DMS79 (cell line): ENCODE measurements at regions not wholly inside any gene's neighbourhood (a gene's known extent, or its start where the extent isn't known, plus 50 kb on each side); places are given as distances from the start of the nearest gene placed in this dataset.

Experiments
- DNase-seq: peaks from one replicate; lab custom pipeline; 2025; lab: John Stamatoyannopoulos, UW

DNA sequence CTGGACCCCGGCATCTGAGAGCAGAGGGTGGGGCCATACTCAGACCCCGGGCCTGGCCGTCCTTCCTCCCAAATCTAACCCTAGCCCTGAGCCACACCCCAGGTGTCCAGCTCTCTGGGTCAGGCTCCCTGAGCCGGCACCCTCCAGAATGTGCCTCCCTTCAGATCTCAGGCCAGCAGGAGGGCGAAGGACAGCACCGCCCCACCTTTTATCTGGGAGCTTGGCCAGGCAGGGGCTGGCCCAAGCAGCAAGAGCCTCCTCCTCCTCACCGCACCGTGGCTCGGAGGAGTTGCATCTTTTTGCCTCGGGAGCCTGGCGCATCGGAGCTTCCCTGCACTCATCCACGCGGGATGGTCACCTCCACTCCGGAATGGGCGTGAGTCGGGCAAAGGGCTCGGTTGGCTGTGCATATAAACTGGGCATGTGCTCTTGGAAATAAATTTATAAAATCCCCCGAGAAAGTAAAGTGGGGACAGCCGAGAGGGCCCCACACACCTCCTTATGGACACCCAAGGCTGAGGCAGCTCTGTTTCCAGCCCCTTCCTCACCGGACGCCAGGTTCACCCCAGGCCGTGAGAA lies 69.1 kb upstream of the CTDP1 start:
- no peak for DNase-seq

DNA sequence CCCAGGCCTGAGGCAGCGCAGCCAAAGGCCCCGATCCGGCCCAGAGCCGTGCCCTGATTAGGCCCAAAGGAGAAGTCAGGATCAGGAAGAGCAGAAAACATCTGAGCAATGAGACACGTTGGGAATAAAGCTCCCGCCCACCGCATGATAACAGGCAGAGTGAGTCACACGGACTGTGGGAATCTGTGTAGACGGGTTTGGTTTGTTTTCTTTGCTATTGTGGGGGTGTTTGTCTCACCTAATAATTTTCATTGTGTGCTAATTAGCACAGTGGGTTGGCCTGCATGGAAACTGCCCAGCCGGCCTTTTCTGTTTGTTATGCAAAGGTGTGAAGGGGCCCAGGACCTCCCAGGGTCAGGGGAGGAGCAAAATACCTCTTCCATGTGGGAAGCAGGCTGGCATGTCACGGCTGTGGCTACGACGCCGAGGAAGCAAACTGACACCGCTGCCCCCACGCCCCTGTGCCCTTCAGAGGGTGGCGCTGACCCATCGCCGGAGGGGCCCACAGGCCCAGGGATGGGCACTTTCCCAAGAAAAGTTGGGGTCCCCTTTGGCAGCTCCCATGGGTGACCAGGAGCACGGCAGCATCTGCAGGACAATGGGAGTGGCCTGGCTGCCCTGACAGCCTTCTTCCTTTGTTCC lies 68.4 kb upstream of the CTDP1 start:
- no peak for DNase-seq

DNA sequence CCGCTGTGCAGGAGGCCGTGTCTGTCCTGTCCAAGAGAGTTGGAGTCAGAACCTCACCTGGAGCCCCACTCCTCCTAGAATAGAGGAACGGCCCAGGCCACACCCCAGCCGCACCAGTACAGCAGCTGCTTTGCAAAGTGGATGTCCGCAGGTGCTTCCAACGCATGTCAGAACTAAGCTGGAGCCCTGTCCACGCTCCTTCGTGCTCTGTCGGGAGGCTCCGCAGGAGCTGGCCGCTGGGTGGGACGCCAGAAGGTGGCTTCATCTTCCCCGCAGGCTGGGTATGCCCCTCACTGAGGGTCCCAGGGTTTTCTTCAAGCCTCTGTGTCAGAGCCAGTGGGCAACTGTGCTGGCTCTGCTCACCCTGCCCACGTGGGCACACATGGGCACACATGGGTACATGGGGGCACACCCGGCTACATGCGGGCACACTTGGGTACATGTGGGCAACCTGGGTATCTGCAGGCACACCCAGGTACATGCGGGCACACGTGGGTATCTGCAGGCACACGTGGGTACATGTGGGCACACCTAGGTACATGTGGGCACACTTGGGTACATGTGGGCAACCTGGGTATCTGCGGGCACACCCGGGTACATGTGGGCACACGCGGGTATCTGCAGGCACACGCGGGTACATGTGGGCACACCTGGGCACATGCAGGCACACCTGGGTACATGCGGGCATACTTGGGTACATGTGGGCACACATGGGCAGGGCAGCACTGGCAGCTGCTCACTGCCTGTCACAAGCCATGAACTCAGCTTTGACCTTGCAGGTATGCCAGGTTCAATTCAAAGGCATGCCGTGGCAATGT lies 67.1 kb upstream of the CTDP1 start:
- DNase-seq = no peak

DNA sequence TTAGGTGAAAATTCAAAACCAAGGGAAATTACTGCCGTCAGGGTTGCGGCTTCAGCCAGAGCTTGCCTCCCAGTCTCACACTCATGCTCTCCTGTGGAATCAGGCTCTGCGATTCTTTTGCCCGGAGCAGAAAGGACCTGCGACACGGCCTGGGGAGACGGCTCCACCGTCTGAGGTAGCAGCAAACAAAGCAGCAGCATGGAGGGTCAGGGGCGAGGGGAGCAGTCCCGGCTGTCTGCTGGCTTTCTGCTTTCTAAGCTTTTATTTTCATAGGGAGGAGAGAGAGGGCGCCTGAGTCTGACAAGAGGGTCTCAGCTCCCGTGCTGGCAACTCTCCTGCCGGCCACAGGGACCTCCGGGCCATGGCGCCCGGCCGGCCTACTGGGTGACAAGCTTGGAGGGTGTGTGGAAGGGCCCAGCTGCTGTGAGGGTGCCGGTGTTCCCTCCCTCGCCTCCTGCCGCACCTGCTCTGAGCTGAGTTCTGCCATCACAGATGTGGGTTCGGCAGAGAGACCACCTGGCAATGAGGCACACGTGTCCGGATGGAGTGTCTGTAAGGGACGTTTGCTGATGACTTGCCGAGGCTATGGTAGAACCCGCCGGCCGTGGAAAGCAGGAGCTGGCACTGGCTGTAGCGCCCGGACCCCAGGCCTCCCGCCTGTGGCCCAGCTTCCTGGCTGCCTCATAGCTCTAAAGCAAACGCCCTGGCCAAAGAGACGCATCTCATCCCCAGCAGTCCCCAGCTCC lies 66.2 kb upstream of the CTDP1 start:
- DNase-seq = no peak

DNA sequence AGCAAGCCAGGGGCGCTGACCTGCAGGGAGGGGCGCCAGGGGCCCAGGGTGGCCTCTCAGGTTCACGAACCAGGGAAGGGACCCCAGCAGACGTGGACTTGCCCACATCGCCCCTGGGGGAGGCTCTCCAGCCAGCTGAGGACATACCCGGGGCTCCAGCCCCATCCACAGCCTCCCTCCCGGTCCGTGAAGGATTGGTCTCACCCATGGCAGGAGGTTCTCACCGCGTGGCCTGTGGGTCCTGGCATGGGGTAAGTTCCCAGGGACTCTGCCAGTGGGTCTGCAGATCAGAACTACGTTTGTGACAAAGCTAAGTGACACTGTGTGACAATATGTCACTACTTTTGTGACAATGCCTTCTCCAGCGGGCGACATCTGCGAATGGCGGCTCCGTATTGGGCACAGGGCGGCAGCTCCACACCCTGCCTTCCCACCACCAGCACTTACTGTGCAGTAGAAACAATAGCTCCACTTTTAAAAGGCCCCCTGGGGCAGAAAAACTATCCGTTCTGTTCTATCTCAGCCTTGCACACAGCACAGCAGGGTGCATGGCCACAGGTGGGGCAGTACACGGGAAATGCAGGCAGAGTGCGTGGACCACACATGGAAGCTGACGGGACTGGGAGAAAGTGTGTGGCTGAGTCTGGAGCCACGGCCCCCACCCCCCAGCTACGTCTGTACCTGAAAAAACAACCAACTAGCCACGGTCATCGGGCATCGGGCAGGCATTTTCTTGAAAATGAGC lies 65.2 kb upstream of the CTDP1 start:
- no peak for DNase-seq

DNA sequence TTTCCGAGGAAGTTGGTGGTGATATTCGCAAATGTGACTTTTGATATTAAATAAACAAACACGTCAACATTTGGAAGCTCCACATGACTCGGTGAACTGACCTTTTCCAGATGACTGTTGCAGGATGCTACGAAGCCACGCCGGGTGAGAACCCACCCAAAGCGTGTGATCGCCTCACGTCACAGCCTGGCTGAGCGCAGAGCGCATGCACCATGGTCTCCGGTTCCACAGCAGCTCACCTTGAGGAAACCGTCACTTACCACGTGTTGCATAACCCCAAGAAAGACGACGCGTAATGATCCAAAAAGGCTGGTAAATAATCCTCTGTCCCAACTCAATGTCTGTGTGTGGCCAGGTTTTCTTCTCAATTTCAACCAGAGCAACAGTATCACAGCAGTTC lies 64.5 kb upstream of the CTDP1 start:
- DNase-seq = no peak

DNA sequence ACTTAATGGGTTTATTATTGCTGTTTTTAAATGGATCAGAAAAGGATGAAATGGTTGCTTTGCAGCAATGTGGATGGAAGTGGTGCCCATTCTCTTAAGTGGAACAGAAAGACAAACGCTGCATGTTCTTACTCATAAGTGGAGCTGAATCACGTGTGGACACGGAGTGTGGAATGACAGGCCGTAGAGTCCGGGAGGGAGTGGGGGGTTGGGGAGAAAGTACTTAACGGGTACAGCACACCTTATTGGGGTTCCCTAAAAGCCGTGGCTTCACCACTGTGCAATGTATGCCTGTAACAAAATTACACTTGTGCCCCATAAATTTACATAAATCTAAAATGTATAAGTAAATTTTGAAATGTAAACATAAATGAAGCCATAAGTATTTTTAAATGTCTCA lies 64.0 kb upstream of the CTDP1 start:
- no peak for DNase-seq

DNA sequence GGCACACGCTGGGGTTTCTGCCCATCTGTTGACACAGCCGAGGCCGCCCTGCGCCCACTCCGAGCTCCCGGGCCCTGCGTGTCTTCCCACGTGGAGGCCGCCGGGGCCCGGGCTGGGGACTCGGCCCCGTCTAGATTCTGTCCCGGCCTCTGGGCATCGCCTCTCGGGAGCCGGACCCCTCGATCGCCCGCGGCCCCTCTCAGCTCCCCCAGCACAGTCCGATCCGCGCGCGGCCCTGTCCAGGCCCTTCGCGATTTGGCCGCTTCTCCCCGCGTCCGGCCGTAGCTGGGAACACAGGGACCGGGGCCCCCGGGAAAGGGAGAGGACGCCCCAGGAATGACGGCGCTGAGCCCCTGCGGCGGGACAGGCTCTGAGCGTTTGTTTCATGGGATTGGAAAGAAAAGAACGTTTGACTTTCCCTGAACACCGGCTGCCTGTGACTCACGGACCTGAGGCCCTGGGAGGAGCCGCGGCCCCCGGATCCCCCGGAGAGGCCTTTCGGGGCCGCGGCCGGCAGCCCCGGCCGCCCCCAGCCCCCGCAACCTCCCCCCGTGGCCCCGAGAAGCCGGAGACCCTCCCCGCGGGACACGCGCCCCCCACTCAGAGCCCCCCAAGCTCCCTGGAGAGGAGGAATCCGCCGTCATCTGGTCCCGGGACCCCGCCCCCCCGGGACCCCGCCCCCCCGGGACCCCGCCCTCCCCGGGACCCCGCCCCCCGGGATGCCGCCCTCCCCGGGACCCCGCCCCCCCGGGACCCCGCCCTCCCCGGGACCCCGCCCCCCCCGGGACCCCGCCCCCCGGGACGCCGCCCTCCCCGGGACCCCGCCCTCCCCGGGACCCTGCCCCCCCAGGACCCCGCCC lies 62.7 kb upstream of the CTDP1 start:
- DNase-seq = no peak

DNA sequence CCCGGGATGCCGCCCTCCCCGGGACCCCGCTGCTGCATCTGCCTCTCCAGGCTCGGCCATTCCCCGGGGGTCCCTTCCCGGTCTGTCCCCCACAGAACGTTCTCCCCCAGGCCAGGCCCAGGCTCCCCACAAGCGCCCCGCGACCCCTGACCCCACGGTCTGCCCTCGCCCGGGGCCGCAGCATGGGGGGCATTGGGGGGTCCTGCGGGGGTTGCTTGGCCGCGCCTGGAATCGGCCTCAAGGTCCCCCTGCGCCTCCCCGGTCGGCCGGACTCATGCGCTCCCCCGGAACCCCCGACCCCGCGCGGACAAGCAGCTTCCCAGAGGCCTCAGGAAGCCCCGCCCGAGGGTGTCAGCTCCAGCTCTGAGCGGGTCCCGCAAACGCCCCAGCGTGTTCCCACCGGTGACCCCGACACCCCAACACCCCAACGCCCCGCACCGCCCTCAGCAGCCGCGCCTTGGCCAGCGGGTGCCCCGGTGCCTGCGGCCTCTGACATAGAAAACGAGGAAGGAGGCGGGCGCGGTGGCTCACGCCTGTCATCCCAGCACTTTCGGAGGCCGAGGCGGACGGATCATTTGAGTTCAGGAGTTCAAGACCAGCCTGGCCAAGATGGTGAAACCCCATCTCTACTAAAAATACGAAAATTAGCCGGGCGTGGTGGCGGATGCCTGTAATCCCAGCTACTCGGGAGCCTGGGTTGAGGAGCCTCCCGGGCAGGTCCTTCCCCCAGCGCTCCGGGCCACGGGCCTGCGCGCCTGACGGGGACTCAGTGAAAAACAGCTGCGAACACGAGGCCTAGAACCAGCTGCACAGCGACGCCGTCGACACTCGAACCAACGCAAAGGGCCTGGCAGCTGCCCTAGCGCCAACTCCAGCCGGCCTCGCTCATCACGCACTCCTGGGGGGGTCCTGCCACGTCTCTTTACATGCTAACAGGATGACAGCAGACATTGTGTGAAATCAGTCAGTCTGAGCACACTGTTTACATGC lies 61.8 kb upstream of the CTDP1 start:
- no peak for DNase-seq

DNA sequence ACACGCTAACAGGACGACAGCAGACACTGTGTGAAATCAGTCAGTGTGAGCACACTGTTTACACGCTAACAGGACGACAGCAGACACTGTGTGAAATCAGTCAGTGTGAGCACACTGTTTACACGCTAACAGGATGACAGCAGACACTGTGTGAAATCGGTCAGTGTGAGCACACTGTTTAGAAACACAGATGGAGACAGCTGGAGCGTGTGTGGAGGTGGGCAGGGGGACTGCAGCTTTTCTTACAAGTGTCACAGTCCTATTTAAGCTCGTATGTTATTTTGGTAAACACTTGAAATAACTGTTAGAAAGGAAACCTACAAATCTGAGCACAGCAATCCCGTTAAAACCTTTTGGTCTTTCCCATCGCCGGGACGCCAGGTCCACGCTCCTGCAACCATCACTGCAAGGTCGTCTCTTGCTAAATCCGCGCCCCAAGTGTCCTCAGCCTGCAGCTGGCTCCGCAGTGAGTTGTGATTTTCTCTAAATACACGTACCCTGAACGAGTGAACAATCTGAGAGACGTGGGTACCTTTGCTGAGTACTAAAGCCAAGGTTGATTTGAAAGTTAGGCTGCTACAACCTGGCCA lies 58.9 kb upstream of the CTDP1 start:
- no peak for DNase-seq

DNA sequence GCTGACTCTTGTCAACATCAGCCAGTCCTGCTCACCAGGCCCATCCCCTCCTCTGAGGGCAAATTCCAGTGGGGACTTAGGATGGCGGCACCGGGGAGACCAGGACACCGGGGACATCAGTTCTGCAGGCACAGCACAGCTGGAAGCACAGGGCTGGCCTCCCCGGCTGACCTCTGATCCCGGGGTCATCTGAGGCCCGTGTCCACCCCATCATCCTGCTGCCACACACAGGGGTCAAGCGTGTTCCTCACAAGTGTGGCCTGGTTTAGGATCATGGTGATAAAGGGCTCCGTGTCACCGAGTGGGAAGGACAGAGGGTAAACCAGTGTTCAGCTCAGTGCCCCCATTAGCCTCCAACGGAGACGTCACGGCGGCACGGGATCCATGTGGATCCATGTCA lies 58.1 kb upstream of the CTDP1 start:
- DNase-seq = no peak

DNA sequence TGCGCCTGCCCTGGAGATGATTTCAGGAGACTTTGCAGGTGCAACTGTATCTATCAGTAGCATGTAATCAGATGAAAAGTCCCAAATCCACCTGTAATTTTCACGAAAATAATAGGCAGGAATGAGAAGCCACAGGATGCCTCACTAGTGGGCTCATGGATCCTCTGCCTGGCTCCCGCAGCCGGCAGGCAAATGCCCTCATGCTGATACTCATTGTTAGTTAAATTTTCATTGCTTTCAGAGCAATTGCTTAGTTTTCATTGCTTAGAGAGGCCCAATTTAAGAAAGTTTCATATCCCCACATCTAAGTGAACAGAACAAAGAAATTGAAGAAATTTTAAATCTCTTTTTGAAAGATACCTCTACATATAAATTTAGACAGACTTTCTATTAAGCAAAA lies 57.6 kb upstream of the CTDP1 start:
- DNase-seq = no peak

DNA sequence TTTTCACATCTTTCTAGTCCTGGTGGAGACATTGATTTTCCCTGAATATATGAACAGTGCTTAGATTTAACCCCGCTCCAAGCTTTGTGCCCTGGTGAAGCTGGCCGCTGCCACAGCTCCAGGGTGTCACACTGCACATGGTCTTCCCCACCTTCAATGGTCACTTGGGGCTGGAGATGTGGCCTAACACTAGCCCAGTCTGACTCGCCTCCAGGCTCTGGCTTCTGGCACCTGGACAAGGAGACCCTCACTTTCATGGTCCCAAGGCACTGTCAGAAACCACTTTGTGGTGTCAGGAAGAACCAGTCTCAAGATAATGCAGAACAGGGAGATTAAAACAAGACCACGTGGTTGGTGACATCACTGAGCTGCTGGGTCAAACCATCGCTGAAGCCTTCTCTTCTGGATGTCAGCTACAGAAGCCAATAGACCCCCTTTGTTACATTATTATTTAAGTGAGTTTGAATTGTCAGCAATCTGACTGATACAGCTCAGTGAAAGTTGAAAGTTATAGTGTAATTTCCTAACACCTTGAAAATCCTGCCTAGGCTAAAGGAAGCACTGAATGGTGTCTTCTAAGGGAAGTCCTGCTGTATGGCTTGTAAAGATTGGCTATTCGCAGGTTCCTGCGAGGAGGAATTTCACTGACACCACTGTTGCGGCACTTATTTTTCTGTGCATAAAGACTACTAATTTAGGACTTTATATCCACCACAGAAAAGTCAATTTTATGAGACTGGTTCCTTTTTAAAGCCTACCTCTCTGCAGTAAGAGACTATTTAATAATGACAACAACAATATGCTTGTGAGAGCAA lies 55.0 kb upstream of the CTDP1 start:
- no peak for DNase-seq

DNA sequence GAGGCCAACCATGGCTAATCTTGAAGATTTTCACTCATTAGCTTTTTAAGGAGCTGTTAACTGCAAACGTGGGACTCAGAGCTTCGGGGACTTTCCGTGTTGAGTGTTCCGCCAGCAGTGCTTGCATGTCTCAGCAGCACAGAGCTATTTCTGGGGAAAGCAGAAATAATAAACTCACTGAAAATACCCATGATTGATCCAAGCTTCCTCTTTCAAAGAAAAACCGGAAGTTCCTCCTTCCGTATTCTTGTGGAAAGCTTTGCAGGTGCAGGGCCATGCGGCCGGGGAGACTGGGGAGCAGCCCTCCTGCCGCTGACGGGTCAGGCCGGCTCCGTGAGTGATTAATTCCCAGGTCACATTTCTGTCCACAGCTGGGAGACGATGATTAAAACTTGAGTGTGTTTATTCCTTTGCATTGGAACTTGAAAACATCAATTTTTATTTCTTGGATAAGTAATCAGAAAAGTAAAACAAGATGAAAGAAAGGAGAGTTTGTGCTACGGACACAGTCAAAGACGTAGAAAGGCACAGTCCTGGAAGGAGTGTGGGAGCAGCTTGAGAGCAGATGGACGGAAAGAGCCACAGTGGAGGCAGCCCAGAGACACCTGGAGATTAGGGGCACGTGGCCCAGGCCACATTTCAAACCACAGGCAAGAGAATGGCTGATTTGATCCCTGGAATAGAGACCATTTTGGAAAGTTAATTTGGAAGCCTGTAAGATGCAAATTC lies 54.2 kb upstream of the CTDP1 start:
- no peak for DNase-seq

DNA sequence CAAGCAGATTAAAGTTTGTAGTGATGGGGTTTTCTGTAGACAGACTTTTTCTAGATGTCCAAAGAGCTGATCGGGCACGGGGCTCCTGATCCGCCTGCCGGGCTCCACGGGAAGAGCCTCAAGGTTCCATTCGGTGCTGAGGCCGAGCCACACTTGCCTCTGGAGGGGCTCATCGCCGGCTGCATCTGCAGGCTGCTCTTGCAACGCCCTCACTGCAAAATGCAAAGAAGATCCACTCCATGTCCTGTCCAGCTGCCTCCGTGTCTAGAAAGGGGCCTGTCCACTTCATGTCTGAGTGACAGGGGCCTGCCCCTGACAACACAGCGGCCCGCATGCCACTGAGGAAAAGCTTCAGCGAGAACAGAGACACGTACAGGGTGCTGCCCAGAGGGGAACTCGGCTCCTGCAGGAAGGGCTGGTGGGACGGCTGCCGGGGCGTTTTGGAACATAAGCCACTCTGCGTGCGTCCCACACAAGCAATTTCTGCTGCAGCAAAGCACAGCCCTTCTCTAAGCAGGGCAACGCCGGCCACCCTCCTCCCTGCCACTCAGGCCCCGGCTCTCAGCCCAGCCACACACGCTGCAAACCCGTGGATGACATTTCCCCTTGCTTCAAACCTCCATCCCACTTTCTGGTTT lies 53.6 kb upstream of the CTDP1 start:
- no peak for DNase-seq

DNA sequence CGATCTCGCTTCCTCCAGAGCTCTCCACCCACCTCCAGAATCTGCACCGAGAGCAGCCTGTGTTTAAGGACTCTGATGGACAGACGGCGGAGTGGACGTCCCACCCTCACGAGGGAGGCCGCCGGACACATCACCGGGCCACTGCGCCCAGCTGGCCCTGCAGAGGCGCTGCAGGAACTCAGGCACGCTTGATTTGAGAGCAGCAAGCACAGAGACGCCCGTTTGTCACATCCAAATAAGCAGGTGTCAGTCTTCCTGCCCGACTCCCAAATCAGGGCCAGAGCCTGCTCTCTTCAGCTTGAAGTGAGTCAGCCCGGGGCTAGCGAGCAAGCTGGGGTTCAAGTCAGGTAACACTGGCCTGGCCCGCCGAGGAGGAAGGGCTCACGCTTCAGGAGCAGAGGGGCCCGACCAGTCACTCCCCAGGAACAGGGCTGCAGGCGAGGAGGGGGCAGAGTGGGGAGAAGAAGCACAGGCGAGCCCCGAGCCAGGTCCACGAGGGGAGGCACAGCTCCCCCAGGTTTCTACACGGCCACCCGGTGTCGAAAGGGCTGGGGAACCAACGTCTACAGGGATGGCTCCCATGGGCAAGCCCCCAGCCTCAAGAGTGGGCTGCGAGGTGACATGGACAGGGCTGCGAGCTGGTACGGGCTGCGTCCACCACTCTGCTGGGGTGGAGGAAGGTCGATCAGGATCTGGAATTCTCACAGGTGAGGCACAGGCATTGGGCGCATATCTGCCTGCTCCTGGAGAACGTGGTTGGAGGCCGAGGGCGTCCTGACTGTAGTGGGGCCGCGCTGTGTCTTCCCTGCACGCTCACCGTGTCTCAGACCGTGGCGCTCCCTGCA lies 52.5 kb upstream of the CTDP1 start:
- no peak for DNase-seq
